AG04449 (cell line): ENCODE measurements at regions not wholly inside any gene's neighbourhood (a gene's known extent, or its start where the extent isn't known, plus 50 kb on each side); places are given as distances from the start of the nearest gene placed in this dataset.

Experiments used
- CTCF ChIA-PET: fragments of 350-600 bp; formaldehyde crosslinking; extraction: SDS; loops from one replicate; lab custom pipeline; 2021; ENCODE audit warnings: antibody characterized with exemption; lab: Yijun Ruan, JAX
- POLR2A ChIA-PET: fragments of 400-600, 350-600 bp; formaldehyde crosslinking; extraction: SDS; loops from one replicate; lab custom pipeline; 2020; ENCODE audit warnings: antibody characterized with exemption, inconsistent platforms; lab: Yijun Ruan, JAX
- DNase-seq: peaks from one replicate; pipeline ENCODE4 v3.0.0-alpha.2; 2010; ENCODE audit warnings: low read depth, low spot score
- H3K4me3 ChIP-seq: 2 replicates; pipeline ENCODE4 v1.5.1; 2011; ENCODE audit warnings: low read depth, mild to moderate bottlenecking, control low read depth, low read length
- TF ChIP-seq, protein P1 (sequence below): IDR thresholded peaks from one replicate; pipeline ENCODE4 v1.5.1; 2011; ENCODE audit warnings: mild to moderate bottlenecking, moderate library complexity, low read length, control low read depth, inconsistent platforms; ENCODE audit not compliant: insufficient read depth; ENCODE audit errors: missing control alignments

DNA sequence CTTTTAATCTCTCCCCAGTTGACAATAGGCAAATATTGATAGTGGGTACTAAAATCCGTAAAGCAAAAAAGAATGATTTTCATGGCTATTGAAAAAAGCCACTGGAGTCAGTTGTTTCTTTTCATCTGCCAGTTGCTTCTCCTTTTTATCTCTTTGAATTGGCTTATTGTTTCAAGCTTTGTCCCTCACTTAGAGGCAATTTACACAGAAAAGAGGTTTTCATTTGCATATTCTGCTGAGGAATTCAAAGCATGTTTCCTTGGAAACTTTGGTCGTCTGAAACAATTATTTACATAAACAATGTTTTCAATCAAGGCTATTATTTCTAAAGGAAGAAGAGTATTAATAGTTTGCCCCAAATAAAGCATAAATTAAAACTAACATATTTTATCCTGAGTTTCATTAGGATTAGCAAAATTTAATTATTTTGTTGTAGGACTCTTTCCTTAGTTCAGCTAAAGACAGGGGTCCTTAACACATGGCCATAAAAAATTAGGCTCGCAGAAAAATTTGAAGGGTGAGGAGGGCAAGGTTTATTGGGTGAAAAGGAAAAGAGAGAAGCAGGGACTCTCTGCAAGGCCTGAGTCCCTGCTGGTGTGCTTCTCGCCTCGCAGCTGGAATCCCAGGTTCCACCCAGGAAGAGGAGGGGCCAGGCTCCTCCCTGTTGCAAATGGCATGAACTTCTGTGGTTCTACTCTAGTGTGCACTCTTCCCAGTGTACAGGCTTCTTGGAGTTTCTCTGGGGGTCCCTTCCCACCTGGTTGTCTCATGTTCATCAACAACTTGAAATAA is 138.8 kb upstream of the LAMA2 start:
- ChIA-PET CTCF (interaction anchor here (1.4 to 1.8 kb wide), 2 partner anchors 11 to 18 kb away, joined by 3 to 5 read pairs; no protein-coding TSS in a partner anchor), POLR2A (no interaction called here)
- no peak for DNase-seq
- H3K4me3 ChIP-seq = no peak overlapping the region
- TF ChIP-seq, protein P1, sequence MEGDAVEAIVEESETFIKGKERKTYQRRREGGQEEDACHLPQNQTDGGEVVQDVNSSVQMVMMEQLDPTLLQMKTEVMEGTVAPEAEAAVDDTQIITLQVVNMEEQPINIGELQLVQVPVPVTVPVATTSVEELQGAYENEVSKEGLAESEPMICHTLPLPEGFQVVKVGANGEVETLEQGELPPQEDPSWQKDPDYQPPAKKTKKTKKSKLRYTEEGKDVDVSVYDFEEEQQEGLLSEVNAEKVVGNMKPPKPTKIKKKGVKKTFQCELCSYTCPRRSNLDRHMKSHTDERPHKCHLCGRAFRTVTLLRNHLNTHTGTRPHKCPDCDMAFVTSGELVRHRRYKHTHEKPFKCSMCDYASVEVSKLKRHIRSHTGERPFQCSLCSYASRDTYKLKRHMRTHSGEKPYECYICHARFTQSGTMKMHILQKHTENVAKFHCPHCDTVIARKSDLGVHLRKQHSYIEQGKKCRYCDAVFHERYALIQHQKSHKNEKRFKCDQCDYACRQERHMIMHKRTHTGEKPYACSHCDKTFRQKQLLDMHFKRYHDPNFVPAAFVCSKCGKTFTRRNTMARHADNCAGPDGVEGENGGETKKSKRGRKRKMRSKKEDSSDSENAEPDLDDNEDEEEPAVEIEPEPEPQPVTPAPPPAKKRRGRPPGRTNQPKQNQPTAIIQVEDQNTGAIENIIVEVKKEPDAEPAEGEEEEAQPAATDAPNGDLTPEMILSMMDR = no peak

DNA sequence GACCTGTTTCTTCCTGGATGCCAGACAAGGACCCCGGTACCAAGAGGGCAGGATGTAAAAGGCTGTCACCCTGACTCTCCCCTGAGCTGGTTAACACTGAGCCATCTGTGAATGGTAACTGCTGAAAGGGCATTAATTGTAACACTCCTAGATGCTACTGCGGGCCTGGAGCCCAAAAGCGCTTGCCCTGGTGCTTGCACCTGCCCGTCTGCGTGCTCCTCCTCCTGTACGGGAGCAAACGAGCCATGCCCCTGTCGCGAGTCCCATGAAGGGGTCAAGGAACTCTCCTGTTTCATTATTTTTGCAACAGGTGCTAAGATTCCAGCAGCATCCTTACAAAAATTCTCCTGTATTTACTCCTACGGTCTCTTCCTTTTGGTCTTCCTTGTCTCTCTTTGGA is 140.0 kb upstream of the LAMA2 start:
- POLR2A ChIA-PET = no interaction called here
- CTCF ChIA-PET = interaction anchor here (0.6 to 1.8 kb wide), 3 partner anchors 9 to 17 kb away, joined by 3 to 5 read pairs (median 3); no protein-coding TSS in a partner anchor

DNA sequence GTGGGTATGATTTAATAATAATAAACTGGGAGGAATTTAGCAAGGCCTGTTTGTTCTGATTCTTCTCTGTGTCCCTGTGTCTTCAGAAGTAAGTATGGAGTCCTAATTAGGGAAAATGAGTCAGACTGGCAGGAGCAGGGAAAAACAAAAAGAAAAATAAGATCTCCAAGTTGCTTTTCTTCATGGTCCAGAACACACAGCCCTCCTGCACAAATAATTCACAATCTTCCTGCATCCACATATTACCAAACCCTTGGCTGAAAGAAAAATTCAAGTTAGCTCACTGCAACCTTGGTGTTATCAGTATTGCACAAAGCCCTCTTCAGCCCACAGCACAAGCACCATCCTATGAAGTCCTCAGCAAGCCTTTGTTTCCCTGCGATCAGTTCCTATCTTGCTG is 142.0 kb upstream of the LAMA2 start:
- POLR2A ChIA-PET = no interaction called here
- H3K4me3 ChIP-seq = no peak overlapping the region
- CTCF ChIA-PET = no interaction called here
- TF ChIP-seq, protein P1 = no peak
- no peak for DNase-seq

More for the DNA sequence above, 140.0 kb upstream of the LAMA2 start:
- H3K4me3 ChIP-seq = no peak overlapping the region
- DNase-seq = no peak
- TF ChIP-seq, protein P1 = no peak

DNA sequence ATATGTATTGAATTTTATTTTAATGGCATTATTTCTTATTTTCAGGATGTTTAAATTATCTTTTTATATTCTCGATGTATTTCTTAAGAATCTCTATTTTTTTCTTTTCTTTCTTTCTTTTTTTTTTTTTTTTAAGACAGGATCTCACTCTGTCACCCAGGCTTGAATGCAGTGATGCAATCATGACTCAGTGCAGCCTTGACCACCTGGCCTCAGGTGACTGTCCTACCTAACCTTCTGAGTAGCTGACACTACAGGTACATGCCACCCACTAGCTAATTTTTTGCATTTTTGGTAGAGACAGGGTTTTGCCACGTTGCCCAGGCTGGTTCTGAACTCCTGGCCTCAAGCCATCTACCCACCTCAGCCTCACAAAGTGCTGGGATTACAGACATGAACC is 143.8 kb upstream of the LAMA2 start:
- CTCF ChIA-PET = interaction anchor here (1.5 kb wide), 1 partner anchor 8 kb away, joined by 5 read pairs; no protein-coding TSS in a partner anchor
- TF ChIP-seq, protein P1 = no peak
- H3K4me3 ChIP-seq = no peak overlapping the region
- POLR2A ChIA-PET = no interaction called here
- no peak for DNase-seq

DNA sequence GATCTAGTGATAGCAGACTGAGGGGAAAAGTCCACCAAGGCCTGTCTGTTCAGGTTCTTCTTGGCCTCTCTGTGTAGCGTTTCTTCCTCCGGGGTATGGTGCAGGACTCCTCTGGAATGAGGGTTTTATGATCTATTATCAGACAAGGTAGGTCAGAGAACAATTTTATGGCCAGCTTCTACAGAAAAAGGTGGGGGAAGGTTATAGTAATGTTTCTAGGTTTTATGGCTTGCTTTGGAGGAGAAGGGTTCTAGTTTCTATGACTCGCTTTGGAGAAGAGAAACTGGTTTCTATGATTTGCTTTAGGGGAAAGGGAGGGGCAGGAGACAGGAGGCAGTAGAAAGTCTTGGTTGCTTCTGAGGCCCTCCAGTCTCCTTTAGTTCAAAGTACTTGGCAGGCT is 144.8 kb upstream of the LAMA2 start:
- no peak for DNase-seq
- TF ChIP-seq, protein P1 = no peak
- H3K4me3 ChIP-seq = no peak overlapping the region
- ChIA-PET POLR2A (no interaction called here), CTCF (no interaction called here)

DNA sequence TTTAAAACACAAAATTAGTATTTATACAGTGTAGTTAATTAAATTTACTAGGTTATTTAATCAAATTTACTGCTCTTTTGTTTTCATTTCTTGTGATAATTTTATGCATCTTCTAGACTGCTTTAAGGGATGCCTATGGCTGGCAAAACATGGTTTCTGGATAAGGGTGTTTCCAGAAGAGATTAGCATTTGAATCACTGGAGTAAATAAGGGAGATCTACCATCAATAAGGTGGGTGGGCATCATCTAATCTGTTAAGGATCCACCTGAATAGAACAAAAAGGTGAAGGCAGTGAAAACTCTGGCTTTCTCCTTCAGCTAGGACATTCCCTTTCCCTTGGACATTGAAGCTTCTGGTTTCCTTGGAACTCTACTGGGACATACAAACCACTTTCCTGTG is 146.2 kb upstream of the LAMA2 start:
- DNase-seq = no peak
- TF ChIP-seq, protein P1 = no peak
- POLR2A ChIA-PET = no interaction called here
- H3K4me3 ChIP-seq = no peak overlapping the region
- CTCF ChIA-PET = interaction anchor here (1.1 to 1.2 kb wide), 3 partner anchors 11 to 516 kb away, joined by 3 to 4 read pairs (median 3); no protein-coding TSS in a partner anchor
